OCI-LY7 (cell line): ENCODE measurements at regions not wholly inside any gene's neighbourhood (a gene's known extent, or its start where the extent isn't known, plus 50 kb on each side); places are given as distances from the start of the nearest gene placed in this dataset.

Source experiments
- CTCF ChIP-seq: fragments of 200-600 bp; sonication (generic); conservative IDR thresholded peaks from 2 replicates; pipeline ENCODE4 v1.5.1; 2014; ENCODE audit warnings: mild to moderate bottlenecking, antibody characterized with exemption, low read length, moderate library complexity, mixed read lengths
- EZH2phosphoT487 ChIP-seq: fragments of 200-600 bp; sonication (generic); IDR thresholded peaks from 2 replicates; pipeline ENCODE4 v1.6.1; 2018; ENCODE audit warnings: low read depth, borderline replicate concordance, mild to moderate bottlenecking, mixed run types, antibody characterized with exemption, low read length, moderate library complexity, mixed read lengths

- TF ChIP-seq CTCF (no peak), EZH2phosphoT487 (no peak)
Observed at GRCh38 chr16:86176462-86176861, 277.5 kb downstream of the IRF8 start.
